SK-N-SH (cell line): ENCODE measurements at regions not wholly inside any gene's neighbourhood (a gene's known extent, or its start where the extent isn't known, plus 50 kb on each side); places are given as distances from the start of the nearest gene placed in this dataset.

Experiments used
- CTCF ChIA-PET: fragments of 300-600, 350-600 bp; formaldehyde crosslinking; extraction: SDS; loops from one replicate; lab custom pipeline; 2021; lab: Yijun Ruan, JAX
- POLR2A ChIA-PET: fragments of 350-600 bp; sonication (Branson Sonifier 250); formaldehyde crosslinking; extraction: SDS; loops from one replicate; lab custom pipeline; 2020; ENCODE audit warnings: antibody characterized with exemption, inconsistent platforms; lab: Yijun Ruan, JAX
- DNase-seq: peaks from one replicate; pipeline ENCODE4 v3.0.0; 2012
- H2AFZ ChIP-seq: fragments of 200-600 bp; sonication (generic); 2 replicates; pipeline ENCODE4 v1.8.1; 2016; ENCODE audit warnings: antibody characterized with exemption, mild to moderate bottlenecking, low read depth
- H3F3A ChIP-seq: fragments of 200-600 bp; sonication (generic); replicated peaks from 2 replicates; pipeline ENCODE3; 2016; ENCODE audit warnings: antibody characterized with exemption, mild to moderate bottlenecking; ENCODE audit not compliant: insufficient read depth
- H3K27ac ChIP-seq, 2 experiments: fragments of 200-500 bp in 1 of 2; fragments of 200-600 bp in 1 of 2; sonication (Bioruptor generic) in 1 of 2; sonication (generic), shearing (Covaris generic) in 1 of 2; 2 replicates each; pipeline versions ENCODE4 v1.5.1 to v1.6.1; 2014 to 2016; ENCODE audit warnings: low read depth in 2 of 2, inconsistent platforms in 1 of 2, low read length in 1 of 2, mild to moderate bottlenecking in 1 of 2, mixed read lengths in 1 of 2
- H3K27me3 ChIP-seq: fragments of 200-600 bp; sonication (generic), shearing (Covaris generic); 2 replicates; pipeline ENCODE4 v1.6.1; 2016; ENCODE audit warnings: mixed run types; ENCODE audit not compliant: insufficient read depth
- H3K36me3 ChIP-seq, 2 experiments: fragments of 200-500 bp in 1 of 2; fragments of 200-600 bp in 1 of 2; sonication (Bioruptor generic) in 1 of 2; sonication (generic) in 1 of 2; replicated peaks in 1 of 2; 2 replicates each; pipeline versions ENCODE3 to v1.5.1; 2014 to 2016; ENCODE audit warnings: low read length in 1 of 2, mild to moderate bottlenecking in 1 of 2; ENCODE audit not compliant: insufficient read depth in 2 of 2, control insufficient read depth in 1 of 2
- H3K4me1 ChIP-seq, 2 experiments: fragments of 200-500 bp in 1 of 2; fragments of 200-600 bp in 1 of 2; sonication (Bioruptor generic) in 1 of 2; sonication (generic), shearing (Covaris generic) in 1 of 2; 2 replicates each; pipeline versions ENCODE4 v1.5.1 to v1.6.1; 2014 to 2016; ENCODE audit warnings: low read depth in 1 of 2, low read length in 1 of 2, mixed run types in 1 of 2; ENCODE audit not compliant: insufficient read depth in 2 of 2, control insufficient read depth in 1 of 2
- H3K4me2 ChIP-seq: fragments of 200-600 bp; sonication (generic), shearing (Covaris generic); 2 replicates; pipeline ENCODE4 v1.6.1; 2017; ENCODE audit warnings: mixed run types
- H3K4me3 ChIP-seq, 2 experiments: fragments of 200-500 bp in 1 of 2; fragments of 200-600 bp in 1 of 2; sonication (Bioruptor generic) in 1 of 2; sonication (generic), shearing (Covaris generic) in 1 of 2; 2 replicates each; pipeline versions ENCODE4 v1.5.1 to v1.8.1; 2014 to 2016; ENCODE audit warnings: low read depth in 2 of 2, inconsistent platforms in 1 of 2, low read length in 1 of 2, mild to moderate bottlenecking in 1 of 2, mixed read lengths in 1 of 2, moderate library complexity in 1 of 2
- H3K79me2 ChIP-seq: fragments of 200-600 bp; sonication (generic); 2 replicates; pipeline ENCODE4 v1.8.1; 2017; ENCODE audit warnings: mild to moderate bottlenecking; ENCODE audit not compliant: insufficient read depth
- H3K9ac ChIP-seq: fragments of 200-600 bp; sonication (generic); 2 replicates; pipeline ENCODE4 v1.6.1; 2017; ENCODE audit warnings: mixed run types
- H3K9me2 ChIP-seq: fragments of 200-600 bp; sonication (generic); 2 replicates; pipeline ENCODE4 v1.6.1; 2017; ENCODE audit warnings: mixed run types
- H3K9me3 ChIP-seq: fragments of 200-600 bp; sonication (generic); 2 replicates; pipeline ENCODE4 v1.6.1; 2017; ENCODE audit warnings: mixed run types, mild to moderate bottlenecking, moderate library complexity
- H4K20me1 ChIP-seq: fragments of 200-600 bp; sonication (generic); 2 replicates; pipeline ENCODE4 v1.6.1; 2017; ENCODE audit warnings: mild to moderate bottlenecking, mixed run types; ENCODE audit not compliant: insufficient read depth
- CHD2 ChIP-seq: fragments of 150-350 bp; IDR thresholded peaks from 2 replicates; pipeline ENCODE4 v1.6.1; 2018; ENCODE audit warnings: low read length; ENCODE audit not compliant: partially characterized antibody
- FOSL2 ChIP-seq: IDR thresholded peaks from 2 replicates; pipeline ENCODE4 v1.4.0; 2012; ENCODE audit warnings: low read depth, mild to moderate bottlenecking, moderate library complexity, borderline replicate concordance
- FOXJ3 ChIP-seq: sonication (generic); formaldehyde crosslinking; IDR thresholded peaks from 2 replicates; pipeline ENCODE4 v1.5.1; 2020; ENCODE audit warnings: mild to moderate bottlenecking, missing genetic modification reagents
- GABPA ChIP-seq: IDR thresholded peaks from 2 replicates; pipeline ENCODE4 v1.4.0; 2012; ENCODE audit warnings: low read depth, mild to moderate bottlenecking
- MEF2A ChIP-seq: IDR thresholded peaks from 2 replicates; pipeline ENCODE4 v1.4.0; 2012; ENCODE audit warnings: low read depth, borderline replicate concordance
- RCOR1 ChIP-seq: fragments of 150-350 bp; IDR thresholded peaks from 2 replicates; pipeline ENCODE4 v1.6.1; 2017; ENCODE audit warnings: antibody characterized with exemption, low read length
- SIN3A ChIP-seq: IDR thresholded peaks from 2 replicates; pipeline ENCODE4 v1.6.1; 2012; ENCODE audit warnings: low read depth, mild to moderate bottlenecking, low read length, moderate library complexity, borderline replicate concordance
- TAF1 ChIP-seq: IDR thresholded peaks from 2 replicates; pipeline ENCODE4 v1.6.1; 2012; ENCODE audit warnings: low read depth, mild to moderate bottlenecking, low read length, moderate library complexity, borderline replicate concordance
- TEAD4 ChIP-seq: IDR thresholded peaks from 2 replicates; pipeline ENCODE4 v1.4.0; 2012; ENCODE audit warnings: mild to moderate bottlenecking, borderline replicate concordance; ENCODE audit not compliant: insufficient read depth
- WGBS: methylation state at CpG from one replicate; pipeline ENCODE4 v1.1.6; 2017; ENCODE audit warnings: low lambda C conversion rate; 5-methylcytosine and 5-hydroxymethylcytosine counted together
- TF ChIP-seq, protein P1 (sequence below): IDR thresholded peaks from 2 replicates; pipeline ENCODE4 v1.4.0; 2012; ENCODE audit warnings: low read depth, borderline replicate concordance
- TF ChIP-seq, protein P2 (sequence below): fragments of 150-350 bp; IDR thresholded peaks from 2 replicates; pipeline ENCODE4 v1.6.1; 2017; ENCODE audit warnings: antibody characterized with exemption, low read length, low read depth, borderline replicate concordance
- TF ChIP-seq, protein P3 (sequence below): IDR thresholded peaks from 2 replicates; pipeline ENCODE4; 2012
- TF ChIP-seq, protein P4 (sequence below): IDR thresholded peaks from 2 replicates; pipeline ENCODE4 v1.6.1; 2012; ENCODE audit warnings: mild to moderate bottlenecking, low read depth, low read length, moderate library complexity

DNA sequence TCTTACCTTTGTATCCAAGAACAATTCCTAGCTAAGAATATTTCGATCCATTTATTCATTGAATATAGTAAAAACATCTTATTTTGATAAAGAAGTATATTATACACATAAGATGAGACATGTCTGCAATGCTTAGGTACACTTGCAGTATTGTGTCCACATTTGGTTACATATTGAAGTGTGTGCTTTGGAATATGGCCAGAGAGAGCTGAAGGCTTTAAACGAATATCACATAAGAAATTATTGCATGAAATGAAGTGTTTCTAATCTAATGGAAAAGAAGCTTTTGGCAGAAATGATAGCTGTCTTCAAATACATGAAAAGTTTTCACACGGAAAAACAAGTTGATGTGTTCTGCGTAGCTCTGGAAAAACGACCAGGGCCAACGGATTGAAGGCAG lies 516.1 kb upstream of the ZFP42 start:
- Histone ChIP-seq H3K4me2 (peak overlapping the region; percentile 61; the same call in 1 of the 2 replicates), H2AFZ (peak overlapping the region; percentile 38), H3K79me2 (no peaks in the 10 kb centered on the region), H3K9ac (peak overlapping the region; percentile 70; the same call in 1 of the 2 replicates), H3K4me3 (no peak overlapping the region), H3K4me1 (peaks cover 0 to 23% of the 10 kb centered on the region in 2 experiments; a peak in 2 of 4 replicates), H3K27ac (peak overlapping the region in 1 of 2 experiments; percentile 94; a peak in 3 of 4 replicates), H3K9me3 (no peaks in the 10 kb centered on the region), H3F3A (peaks cover 23% of the 10 kb centered on the region), H3K36me3 (no peaks in the 10 kb centered on the region), H3K9me2 (no peaks in the 10 kb centered on the region), H3K27me3 (no peaks in the 10 kb centered on the region), H4K20me1 (no peaks in the 10 kb centered on the region)
- TF ChIP-seq TAF1 = no peak
- TF ChIP-seq, protein P1, sequence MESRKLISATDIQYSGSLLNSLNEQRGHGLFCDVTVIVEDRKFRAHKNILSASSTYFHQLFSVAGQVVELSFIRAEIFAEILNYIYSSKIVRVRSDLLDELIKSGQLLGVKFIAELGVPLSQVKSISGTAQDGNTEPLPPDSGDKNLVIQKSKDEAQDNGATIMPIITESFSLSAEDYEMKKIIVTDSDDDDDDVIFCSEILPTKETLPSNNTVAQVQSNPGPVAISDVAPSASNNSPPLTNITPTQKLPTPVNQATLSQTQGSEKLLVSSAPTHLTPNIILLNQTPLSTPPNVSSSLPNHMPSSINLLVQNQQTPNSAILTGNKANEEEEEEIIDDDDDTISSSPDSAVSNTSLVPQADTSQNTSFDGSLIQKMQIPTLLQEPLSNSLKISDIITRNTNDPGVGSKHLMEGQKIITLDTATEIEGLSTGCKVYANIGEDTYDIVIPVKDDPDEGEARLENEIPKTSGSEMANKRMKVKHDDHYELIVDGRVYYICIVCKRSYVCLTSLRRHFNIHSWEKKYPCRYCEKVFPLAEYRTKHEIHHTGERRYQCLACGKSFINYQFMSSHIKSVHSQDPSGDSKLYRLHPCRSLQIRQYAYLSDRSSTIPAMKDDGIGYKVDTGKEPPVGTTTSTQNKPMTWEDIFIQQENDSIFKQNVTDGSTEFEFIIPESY = no peak
- no peak for TF ChIP-seq FOSL2
- TF ChIP-seq, protein P2, sequence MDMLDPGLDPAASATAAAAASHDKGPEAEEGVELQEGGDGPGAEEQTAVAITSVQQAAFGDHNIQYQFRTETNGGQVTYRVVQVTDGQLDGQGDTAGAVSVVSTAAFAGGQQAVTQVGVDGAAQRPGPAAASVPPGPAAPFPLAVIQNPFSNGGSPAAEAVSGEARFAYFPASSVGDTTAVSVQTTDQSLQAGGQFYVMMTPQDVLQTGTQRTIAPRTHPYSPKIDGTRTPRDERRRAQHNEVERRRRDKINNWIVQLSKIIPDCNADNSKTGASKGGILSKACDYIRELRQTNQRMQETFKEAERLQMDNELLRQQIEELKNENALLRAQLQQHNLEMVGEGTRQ = no peak
- TF ChIP-seq RCOR1 = no peak
- no peak for TF ChIP-seq SIN3A
- TF ChIP-seq TEAD4 = no peak
- no peak for TF ChIP-seq CHD2
- no peak for TF ChIP-seq MEF2A
- DNase-seq = no peak
- ChIA-PET POLR2A (no interaction called here), CTCF (interaction anchor here (0.8 kb wide), 1 partner anchor 10 kb away, joined by 3 read pairs; no protein-coding TSS in a partner anchor)
- 36% methylated on average over 6 of the region's 6 CpGs for WGBS

DNA sequence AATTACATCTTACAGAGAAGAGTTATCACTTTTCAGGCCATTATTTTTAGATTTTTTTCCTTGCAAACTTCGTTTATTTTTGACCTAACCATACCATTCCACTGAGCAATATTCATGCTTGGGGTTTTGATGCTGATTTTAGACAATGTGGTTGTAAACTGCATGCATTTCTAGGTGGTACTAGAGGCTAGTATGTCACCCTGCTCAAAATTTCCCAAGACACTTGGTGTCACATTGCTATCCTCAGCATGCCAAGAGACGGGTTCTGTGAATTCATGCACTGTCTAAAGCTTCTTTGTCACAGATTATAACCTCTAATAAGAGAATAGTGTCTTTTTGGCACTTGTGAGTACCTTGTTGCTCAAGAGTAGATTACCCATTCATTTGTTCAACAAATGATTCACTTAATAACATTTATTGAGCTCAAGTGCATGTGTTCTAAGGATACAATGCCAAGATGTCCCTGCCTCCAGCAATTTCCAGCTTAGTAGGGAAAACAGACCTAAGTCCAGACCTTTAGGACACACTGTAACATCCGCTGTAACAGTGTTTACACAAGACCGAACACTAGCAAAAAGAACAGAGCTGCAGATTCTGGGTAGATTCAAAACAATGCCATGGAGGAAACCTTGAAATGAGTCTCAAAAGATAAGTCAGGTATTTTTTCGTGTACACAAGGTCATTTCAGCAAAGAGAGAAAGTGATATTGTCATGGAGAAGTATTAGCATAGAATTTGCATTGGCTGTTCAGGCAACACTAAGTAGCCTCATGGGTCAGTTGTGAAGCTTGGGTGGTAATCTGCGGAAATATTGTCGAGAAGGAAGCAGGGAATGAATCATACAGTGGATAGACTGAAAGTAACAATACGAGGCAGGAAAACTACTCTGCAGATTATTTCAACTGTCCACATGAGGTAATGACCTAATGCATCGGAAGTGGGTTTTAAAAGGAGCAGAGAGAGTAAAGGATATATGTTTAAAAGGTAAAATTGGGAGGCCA lies 515.1 kb upstream of the ZFP42 start:
- peak overlapping the region in 1 of 2 experiments; percentile 94; a peak in 2 of 4 replicates for H3K27ac ChIP-seq
- TF ChIP-seq FOXJ3 (CRISPR knock-in tag) = no peak
- TF ChIP-seq, protein P3, sequence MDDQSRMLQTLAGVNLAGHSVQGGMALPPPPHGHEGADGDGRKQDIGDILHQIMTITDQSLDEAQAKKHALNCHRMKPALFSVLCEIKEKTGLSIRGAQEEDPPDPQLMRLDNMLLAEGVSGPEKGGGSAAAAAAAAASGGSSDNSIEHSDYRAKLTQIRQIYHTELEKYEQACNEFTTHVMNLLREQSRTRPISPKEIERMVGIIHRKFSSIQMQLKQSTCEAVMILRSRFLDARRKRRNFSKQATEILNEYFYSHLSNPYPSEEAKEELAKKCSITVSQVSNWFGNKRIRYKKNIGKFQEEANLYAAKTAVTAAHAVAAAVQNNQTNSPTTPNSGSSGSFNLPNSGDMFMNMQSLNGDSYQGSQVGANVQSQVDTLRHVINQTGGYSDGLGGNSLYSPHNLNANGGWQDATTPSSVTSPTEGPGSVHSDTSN = no peak
- TF ChIP-seq SIN3A = no peak
- TF ChIP-seq FOSL2 = peak; percentile 5; the same call in 1 of the 2 replicates
- TF ChIP-seq GABPA = no peak
- TF ChIP-seq, protein P4, sequence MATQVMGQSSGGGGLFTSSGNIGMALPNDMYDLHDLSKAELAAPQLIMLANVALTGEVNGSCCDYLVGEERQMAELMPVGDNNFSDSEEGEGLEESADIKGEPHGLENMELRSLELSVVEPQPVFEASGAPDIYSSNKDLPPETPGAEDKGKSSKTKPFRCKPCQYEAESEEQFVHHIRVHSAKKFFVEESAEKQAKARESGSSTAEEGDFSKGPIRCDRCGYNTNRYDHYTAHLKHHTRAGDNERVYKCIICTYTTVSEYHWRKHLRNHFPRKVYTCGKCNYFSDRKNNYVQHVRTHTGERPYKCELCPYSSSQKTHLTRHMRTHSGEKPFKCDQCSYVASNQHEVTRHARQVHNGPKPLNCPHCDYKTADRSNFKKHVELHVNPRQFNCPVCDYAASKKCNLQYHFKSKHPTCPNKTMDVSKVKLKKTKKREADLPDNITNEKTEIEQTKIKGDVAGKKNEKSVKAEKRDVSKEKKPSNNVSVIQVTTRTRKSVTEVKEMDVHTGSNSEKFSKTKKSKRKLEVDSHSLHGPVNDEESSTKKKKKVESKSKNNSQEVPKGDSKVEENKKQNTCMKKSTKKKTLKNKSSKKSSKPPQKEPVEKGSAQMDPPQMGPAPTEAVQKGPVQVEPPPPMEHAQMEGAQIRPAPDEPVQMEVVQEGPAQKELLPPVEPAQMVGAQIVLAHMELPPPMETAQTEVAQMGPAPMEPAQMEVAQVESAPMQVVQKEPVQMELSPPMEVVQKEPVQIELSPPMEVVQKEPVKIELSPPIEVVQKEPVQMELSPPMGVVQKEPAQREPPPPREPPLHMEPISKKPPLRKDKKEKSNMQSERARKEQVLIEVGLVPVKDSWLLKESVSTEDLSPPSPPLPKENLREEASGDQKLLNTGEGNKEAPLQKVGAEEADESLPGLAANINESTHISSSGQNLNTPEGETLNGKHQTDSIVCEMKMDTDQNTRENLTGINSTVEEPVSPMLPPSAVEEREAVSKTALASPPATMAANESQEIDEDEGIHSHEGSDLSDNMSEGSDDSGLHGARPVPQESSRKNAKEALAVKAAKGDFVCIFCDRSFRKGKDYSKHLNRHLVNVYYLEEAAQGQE = no peak
- H3K4me3 ChIP-seq = no peak overlapping the region
- no peaks in the 10 kb centered on the region for H3K79me2 ChIP-seq
- H3K9me3 ChIP-seq = no peaks in the 10 kb centered on the region
- H3K9ac ChIP-seq = peak overlapping the region; percentile 13; the same call in 1 of the 2 replicates
- POLR2A ChIA-PET = no interaction called here
- H3K4me2 ChIP-seq = peak overlapping the region; percentile 61; the same call in 1 of the 2 replicates
- peaks cover 23% of the 10 kb centered on the region for H3F3A ChIP-seq
- H3K4me1 ChIP-seq = peaks cover 0 to 23% of the 10 kb centered on the region in 2 experiments; a peak in 2 of 4 replicates
- CTCF ChIA-PET = no interaction called here
- DNase-seq = no peak
- no peaks in the 10 kb centered on the region for H4K20me1 ChIP-seq
- no peaks in the 10 kb centered on the region for H3K27me3 ChIP-seq
- peak overlapping the region; percentile 60 for H2AFZ ChIP-seq
- no peaks in the 10 kb centered on the region for H3K36me3 ChIP-seq
- 35% methylated on average over 9 of the region's 9 CpGs for WGBS
- H3K9me2 ChIP-seq = no peaks in the 10 kb centered on the region
